Skeletal muscle cell (primary cell): ENCODE measurements at regions not wholly inside any gene's neighbourhood (a gene's known extent, or its start where the extent isn't known, plus 50 kb on each side); places are given as distances from the start of the nearest gene placed in this dataset.
A peak's percentile ranks its signal among the peaks of the same experiment; 100 is the strongest.
"Not testable (repeated sequence)": the region's sequence is repeated elsewhere in the genome, so short reads cannot be mapped to it uniquely, and the experiment has no call there.

ENCODE experiments used
- DNase-seq: peaks from one replicate; pipeline ENCODE4 v3.0.0-alpha.2; 2010; ENCODE audit warnings: low read depth
- H3K4me3 ChIP-seq: 2 replicates; pipeline ENCODE4 v1.5.1; 2011; ENCODE audit warnings: low read depth, mild to moderate bottlenecking, control low read depth, low read length, moderate library complexity

DNA sequence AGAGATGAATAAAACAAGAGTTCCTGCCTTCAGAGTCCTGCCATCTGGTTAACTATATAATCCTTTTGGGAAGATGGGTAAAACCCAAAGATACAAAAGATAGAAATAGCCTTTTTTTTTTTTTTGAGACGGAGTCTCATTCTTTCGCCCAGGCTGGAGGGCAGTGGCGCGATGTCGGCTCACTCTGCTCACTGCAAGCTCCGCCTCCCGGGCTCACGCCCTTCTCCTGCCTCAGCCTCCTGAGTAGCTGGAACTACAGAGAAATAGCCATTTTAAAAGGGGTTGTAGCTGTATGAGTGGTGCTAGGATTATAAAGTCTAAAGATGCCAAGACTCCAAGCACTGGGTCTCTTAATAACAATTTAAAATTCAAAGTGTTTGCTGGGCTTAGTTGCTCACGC lies 97.2 kb downstream of the KDR start:
- DNase-seq: no peak
- no peak overlapping the region for H3K4me3 ChIP-seq

DNA sequence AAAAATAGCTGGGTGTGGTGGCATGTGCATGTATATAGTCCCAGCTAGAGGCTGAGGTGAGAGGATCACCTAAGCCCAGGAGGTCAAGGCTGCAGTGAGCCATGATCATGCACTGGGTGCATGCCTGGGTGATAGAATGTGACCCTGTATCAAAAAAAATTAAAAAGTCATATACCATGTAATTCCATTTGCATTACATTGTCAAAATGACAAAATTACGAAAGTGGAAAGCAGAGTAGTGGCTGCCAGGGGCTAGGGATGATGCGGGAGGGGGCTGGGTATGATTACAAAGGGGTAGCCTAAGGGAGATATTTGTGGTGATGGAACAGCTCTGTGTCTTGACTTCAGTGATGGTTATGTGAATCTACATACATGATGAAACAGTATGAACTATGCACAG lies 97.8 kb downstream of the KDR start:
- no peak for DNase-seq
- H3K4me3 ChIP-seq: no peak overlapping the region

DNA sequence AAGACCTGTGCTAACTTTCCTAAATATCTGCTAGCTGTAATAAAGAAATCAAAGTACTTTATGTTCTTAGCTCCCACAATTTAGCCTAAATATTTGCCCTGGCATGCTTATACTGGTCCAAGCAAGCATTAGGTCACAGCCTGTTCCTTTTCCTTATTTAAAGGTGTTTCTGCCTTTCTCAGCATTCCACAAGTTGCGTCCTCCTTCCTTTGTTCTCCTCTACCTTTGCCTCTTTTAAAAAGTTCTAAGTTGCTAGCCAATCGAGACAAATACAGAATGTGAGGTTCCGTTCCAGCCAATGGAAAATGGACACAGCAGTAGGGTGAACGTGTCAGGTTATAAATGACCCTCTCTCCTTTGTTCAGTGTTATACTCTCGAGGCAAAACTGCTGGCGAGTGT lies 99.9 kb downstream of the KDR start:
- not testable (repeated sequence) for H3K4me3 ChIP-seq, DNase-seq

DNA sequence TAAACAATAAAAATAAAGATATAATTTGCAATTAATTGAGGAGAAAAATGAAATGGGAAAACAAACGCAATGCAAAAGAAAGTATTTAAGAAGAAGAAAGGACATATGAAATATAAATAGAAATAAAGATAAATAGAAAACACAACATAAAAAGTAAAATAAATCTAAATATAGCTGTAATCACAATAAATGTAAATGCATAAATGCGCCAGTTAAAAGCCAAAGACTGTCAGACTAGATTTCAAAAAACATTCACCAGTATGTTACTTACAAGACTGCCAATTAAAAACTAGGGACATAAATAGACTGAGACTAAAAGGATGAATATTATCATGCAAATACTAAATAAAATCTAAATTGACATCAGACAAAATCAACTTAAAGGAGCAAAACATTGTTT lies 102.4 kb downstream of the KDR start:
- H3K4me3 ChIP-seq: no peak overlapping the region
- DNase-seq: no peak

DNA sequence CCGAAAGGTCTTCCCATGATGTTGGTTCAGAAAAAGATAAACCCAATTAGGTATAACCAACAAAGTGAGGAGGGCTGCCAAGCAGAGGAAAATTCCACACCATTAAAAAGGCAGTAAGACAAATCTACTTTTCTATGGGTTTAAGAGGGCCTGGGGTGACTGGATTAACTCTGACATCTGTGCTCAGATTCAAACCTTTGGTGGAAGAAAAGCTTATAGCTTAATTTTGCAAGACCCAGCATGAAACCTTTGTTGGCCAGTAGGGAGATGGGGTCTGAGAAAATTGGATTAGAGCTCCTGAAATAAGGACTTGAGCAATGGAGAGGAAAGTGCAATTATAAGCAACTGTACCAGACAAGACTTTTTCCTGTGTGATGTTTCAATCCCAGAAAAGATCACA lies 104.2 kb downstream of the KDR start:
- DNase-seq: no peak
- H3K4me3 ChIP-seq: no peak overlapping the region

DNA sequence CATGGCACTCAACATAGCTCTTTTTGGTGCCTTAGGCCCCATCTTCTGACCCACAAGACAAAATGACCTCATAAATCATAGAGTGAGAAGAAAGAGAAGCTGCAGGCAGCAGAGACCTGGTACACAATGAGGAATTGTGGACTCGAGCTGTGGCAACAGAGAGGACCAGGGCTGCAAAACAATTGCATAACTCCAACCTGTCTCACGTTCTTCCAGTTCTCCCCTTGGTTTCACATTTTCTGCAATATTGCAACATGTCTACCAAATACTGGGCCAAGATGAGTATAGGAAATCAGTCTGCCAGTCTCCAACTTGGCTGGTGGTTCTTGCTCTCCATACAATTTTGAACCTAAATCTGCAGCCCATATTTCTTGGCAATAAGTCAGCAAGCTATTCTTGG lies 105.3 kb downstream of the KDR start:
- no peak for DNase-seq
- H3K4me3 ChIP-seq: no peak overlapping the region

DNA sequence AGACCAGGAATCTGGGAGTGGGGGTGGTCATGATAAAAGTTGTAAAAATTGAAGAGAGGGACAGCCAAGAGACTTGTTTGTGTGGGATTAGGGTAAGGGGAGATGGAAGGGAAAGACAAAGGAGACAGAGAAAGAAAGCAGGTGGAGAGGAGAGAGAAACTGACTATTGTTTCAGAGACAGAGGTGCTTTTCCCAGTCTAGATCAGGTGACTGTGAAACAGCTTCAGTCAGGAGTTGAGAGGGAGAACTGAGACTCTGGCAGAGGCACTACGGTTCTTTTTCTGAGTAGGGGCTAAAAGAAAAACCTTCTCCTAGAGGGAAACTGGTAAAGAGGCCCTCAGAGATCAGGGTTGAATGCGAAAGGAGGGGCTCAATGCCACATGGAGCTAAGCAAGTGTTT lies 106.4 kb downstream of the KDR start:
- H3K4me3 ChIP-seq: no peak overlapping the region
- no peak for DNase-seq

DNA sequence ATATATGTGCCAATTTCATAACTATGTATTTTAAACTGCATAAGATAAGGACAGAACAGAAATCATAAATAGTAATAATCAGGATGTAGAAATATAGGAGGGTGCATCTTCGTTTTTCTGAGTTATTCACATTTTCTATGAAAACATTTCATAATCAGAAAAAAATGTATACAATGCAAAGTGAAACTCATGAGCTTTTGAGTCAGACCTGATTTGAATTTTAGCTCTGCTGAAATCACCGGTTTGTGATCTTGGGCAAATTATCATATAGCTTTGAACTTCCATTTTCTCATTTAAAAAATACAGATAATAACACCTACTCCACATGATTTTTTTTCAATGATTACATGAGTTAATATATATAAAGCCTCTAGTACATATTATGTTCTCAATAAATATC lies 106.9 kb downstream of the KDR start:
- H3K4me3 ChIP-seq: no peak overlapping the region
- DNase-seq: no peak

DNA sequence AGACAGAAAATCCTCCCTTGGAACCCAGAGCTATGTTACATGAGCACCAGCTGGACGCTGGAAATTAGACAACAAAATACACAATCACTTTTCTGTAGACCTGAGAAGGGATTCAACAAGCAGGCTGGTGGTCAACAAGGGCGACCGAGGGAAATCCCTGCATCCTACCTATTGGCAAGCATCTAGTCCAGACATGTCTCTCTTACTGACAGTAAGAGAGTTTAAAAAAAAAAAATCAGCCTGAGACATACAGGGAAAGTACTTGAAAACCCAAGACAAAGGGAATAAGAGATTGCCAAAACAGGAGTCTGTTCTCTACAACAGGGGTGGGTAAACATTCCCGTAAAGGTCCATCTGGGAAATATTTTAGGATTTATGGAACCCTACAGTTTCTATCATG lies 108.0 kb downstream of the KDR start:
- no peak overlapping the region for H3K4me3 ChIP-seq
- DNase-seq: no peak

DNA sequence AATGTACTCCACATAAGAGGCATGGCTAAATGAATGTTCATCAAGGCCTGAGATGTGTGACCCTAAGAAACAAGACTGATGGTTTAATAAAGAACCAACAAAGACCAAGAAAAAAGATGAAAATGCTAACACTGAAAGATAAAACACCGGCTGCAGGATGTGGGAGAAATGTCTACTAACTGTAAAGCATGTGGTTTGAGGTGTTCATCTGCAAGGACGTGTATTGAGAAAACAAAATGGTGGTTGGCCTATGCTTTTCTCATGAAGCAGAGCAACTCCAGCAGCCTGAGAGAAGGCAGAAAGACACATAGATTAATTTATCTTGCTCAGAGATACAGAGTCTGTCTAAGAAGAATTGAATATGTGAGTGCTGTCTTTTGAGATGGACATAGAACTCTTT lies 109.3 kb downstream of the KDR start:
- no peak overlapping the region for H3K4me3 ChIP-seq
- no peak for DNase-seq

DNA sequence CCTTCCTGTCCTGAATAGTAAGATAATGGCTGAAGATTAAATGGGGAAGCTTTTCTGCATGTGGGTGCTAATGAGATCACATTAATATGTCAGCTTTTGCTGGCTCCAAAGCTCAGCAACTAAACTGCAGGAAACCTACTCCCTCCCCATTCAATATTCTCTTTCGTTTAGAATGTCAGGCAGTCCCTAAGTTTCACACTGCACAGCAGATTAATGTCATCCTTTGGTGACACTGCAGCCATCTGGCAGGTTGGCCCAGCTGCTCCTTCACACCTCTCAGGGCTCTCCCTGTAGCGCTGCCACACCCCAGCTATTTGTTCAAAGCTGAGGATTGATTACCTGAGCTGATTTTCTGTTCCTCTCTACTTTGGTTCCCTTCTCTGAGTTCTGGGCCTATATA lies 110.5 kb downstream of the KDR start:
- H3K4me3 ChIP-seq: no peak overlapping the region
- no peak for DNase-seq

DNA sequence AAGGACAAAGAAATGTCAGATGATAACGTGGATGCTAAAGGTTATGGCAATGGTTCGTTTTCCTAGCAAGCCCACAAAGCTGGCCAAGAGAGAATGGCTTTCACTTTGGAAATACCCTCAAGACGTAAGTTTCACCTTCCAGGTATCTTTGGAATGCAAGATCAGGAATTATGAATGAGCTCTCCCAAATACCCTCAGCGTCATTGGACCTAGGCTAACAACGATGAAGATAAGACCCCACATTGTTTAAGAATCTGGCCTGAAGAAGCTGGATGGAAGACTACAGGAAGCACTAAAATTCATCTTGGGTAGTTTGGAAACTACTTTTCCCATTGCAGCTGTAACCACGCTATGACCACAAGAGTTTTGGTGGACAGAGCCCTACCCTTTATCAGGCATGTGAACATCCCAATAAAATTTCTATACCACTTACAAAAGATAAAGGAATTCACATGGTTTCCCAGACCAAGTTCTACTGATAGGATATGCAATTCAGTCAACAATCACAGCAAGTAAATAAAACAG lies 111.9 kb downstream of the KDR start:
- no peak overlapping the region for H3K4me3 ChIP-seq
- no peak for DNase-seq

DNA sequence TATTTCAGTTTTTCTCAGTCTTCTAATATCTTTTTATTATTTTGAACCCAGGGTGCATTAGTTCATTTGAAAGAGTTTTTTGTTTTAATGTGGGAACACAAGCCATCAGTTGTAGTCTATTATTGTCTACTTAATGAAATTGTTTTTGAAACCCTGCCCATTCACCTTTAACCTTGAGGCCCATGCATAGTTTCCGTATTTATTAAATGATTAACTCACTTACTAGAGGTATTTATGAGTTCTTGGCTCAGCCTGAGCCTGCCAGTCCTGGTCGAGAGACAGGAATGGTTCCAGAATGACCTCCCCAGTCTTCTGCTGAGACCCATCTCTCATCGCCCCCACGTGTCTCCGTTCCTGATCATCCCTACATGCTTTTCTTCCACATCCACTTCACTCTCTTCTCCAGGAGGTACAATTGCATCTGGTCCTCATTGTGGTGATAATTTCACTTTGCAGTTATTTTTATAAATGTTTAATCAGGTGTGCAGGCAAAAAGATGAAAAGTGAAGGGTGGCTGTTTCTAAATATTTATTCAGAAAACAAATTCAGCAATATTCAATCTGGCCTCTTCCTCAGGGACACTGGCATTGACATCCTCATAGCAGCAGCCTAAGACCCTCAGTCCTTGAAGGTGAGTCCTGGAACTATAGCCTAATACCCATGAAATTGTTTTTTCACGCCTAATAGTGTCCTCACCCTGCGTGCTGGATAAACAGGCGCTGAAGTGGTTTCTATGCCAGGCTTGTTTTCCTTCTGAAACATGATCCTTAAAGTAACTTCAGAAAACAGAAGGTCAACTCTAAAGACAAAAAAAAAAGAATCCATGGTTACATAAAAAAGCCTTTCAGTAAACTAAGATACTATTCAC lies 112.8 kb downstream of the KDR start:
- DNase-seq: no peak
- no peak overlapping the region for H3K4me3 ChIP-seq

DNA sequence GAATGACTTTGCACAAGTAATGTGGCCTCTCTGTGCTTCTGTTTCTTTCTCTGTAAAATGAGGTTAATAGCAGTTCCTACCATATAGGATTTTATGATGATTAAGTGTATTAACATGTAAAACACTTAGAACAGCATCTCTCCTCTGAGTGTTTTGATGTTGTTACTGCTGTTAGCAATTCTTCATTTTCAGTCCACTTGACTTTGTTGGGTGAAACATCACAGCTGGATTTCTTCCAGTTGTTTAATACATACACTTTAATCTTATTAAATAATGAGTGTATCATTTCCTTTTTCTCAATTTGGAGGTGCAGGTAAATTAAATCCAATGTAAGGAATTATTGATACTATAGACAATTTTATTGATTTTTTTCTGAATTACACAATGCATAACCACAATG lies 113.6 kb downstream of the KDR start:
- H3K4me3 ChIP-seq: no peak overlapping the region
- DNase-seq: no peak

DNA sequence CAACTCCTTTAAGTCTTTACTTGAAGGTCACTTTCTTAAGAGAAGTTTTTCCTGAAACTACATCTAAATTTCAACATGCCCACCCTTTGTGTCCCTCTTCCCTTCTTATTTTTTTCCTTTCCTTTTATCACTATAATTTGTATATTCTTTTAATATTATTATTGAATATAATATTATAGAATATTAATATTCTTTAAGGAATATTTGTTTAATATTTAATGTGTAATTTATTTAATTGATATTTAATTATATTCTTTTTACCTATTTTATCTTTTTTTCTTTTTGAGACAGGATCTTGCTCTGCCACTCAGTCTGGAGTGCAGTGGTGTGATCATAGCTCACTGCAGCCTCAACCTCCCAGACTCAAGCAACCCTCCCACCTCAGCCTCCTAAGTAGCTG lies 114.8 kb downstream of the KDR start:
- DNase-seq: no peak
- no peak overlapping the region for H3K4me3 ChIP-seq

DNA sequence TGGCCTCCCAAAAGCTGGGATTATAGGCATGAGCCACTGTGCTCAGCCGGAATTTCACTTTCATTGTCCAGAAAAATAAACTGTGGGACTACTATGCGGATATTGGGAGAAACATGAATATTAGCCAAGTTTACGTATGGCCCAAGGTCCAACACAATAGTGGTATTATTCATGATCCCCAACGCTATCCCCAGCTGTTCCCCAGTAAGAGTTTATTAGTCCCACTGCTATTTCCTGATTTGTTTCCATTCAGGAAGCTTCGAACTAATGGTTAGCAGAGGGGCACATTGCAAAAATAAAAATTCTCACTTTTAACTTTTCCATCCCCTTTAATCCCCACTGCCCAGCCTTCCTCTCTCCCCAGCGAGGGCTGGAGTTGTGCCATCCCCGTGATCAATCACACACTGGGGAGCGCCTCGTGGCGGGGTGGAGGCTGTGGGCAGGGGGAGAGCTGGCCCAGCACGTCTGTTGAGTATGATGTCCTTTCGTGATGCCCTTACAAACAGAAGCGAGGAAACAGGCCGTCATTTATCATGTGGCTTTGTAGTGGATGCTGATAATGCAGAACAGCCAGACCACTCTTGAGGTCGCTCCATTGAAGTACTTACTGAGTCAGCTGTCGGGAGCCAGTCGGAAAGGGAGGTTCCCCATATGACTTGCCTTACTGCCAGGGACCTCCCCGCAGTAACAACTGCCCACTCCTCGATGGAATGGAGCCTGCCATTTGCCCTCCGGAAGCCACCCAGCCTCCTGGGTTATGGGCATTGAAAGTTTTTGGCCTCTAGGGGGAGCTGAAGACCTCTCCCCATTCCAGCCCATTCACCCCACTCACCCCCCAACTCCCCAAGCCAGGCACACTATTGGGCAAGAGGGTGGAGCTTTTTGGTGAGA lies 117.0 kb downstream of the KDR start:
- H3K4me3 ChIP-seq: no peak overlapping the region
- no peak for DNase-seq

DNA sequence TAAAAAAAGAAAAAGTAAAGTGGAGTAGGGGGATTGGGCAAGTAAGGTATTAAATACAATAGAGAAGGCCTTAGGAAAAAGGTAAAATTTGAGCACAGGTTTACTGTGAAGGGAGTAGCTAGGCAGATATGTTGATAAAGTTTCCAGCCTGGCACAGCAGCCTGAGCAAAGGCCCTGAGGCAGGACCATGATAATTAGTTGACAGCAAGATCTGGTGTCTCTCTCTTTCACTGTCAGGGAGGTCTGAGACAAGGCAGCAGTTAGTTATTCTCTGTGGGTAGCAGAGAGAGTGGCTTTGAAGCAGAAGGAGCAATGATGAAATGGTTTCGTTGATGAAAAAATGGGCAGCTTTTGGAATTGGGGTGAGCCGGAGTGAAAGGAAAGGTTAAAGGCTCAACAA lies 119.5 kb downstream of the KDR start:
- no peak overlapping the region for H3K4me3 ChIP-seq
- DNase-seq: no peak

DNA sequence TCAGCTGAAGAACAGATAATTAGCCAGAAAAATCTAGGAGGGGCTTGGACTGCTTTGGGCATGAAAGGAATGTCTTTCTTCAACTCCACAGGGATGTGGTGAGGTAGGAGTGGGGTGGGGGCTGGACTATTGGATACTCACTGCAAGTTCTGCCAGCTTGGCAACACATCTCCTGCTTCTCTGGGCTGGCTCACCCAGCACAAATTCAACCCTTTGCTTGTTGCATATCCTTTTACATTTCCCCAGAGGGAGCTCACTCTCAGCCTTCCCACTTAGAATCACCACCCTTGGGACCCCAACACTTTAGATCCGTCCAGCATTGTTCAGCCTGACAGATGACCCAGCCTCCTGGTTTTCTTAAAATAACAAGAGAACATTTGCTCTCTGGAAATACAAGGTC lies 120.6 kb downstream of the KDR start:
- peak; percentile 53 for DNase-seq
- H3K4me3 ChIP-seq: no peak overlapping the region

DNA sequence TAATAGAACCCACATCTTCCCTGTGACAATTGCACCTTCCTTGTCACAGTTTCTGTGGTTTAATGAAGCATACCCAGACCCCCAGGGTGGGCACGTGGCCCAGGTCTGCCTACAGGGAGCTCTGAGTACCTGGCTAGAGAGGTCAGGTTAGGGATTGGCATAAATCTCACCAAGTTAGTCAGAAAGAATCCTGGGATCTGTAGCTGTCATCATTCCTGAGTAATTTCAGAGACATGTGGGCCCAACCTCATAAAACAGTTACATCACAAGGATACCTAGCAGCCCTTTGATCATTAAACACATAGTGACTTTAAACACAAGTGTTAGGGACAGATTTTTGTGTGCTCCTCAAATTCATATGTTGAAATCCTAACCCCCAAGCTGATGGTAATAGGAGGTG lies 123.0 kb downstream of the KDR start:
- DNase-seq: no peak
- no peak overlapping the region for H3K4me3 ChIP-seq

DNA sequence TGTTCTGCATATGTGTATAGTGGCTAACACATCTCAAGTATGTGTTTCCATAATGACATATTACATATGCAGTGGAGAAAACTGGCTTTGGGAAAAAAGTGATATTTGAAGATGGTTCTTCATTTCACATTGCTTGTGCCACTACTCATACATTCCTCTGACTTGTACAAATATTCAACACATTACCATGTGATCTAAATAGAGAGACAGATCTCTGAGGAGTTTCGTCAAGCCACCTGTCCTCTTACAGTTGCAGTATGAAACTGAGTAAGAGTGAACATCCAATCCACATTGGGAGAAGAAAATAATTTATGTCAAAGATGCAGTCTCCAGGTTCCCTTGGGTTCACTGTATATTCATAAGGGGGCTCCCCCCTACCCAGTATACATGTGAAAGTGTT lies 123.9 kb downstream of the KDR start:
- DNase-seq: no peak
- no peak overlapping the region for H3K4me3 ChIP-seq

DNA sequence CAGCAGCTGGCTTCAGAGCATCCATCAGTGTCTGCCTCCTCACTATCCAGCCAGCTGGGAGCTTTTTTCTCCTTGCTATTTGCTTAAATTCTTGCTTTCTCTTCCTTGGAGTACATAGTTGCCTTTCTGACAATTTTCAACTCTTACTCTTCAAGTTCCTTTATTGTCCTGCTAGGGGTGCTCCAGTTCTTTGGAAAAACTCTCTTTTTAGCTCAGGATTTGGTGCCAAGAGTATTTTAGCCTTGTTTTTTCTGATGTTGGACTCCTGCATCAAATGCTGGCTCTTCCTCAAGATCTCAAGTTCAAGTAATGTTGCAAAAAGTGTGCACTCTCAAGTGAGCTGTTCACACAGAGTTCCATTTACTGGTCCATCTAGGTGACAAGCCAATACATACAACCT lies 126.4 kb downstream of the KDR start:
- DNase-seq: peak; percentile 31
- no peak overlapping the region for H3K4me3 ChIP-seq
